Activated CD4-positive, alpha-beta T cell treated with anti-CD3 and anti-CD28 coated beads for 36 hours (primary cell): ENCODE measurements at regions not wholly inside any gene's neighbourhood (a gene's known extent, or its start where the extent isn't known, plus 50 kb on each side); places are given as distances from the start of the nearest gene placed in this dataset.

Experiments used
- ATAC-seq: fragments of 200-7000 bp; cut with Tn5 transposase; one replicate; pipeline ENCODE4 v1.10.0; 2021; ENCODE audit warnings: mild to moderate bottlenecking, moderate library complexity
- CTCF ChIA-PET: fragments of 350-600 bp; sonication (Branson Sonifier 250); formaldehyde crosslinking; loops from one replicate; lab custom pipeline; 2021; ENCODE audit warnings: antibody characterized with exemption; lab: Charles Lee
- POLR2A ChIA-PET: fragments of 350-600 bp; sonication (Branson Sonifier 250); formaldehyde crosslinking; loops from one replicate; lab custom pipeline; 2021; ENCODE audit warnings: antibody characterized with exemption, inconsistent platforms; lab: Charles Lee
- DNase-seq: peaks from one replicate; pipeline ENCODE4 v3.0.0-alpha.2; 2020
- H3K27ac Mint-ChIP-seq: one replicate; pipeline ENCODE4 v1.8.0; 2021; ENCODE audit warnings: mixed read lengths
- H3K27me3 Mint-ChIP-seq: one replicate; pipeline ENCODE4 v1.8.0; 2021; ENCODE audit warnings: mixed read lengths
- H3K36me3 Mint-ChIP-seq: one replicate; pipeline ENCODE4 v1.8.0; 2021; ENCODE audit warnings: low read depth, mixed read lengths
- H3K4me1 Mint-ChIP-seq: one replicate; pipeline ENCODE4 v1.8.0; 2021; ENCODE audit warnings: mixed read lengths
- H3K4me3 Mint-ChIP-seq: one replicate; pipeline ENCODE4 v1.8.0; 2021; ENCODE audit warnings: mild to moderate bottlenecking, moderate library complexity, mixed read lengths
- H3K9me3 Mint-ChIP-seq: one replicate; pipeline ENCODE4 v1.8.0; 2021; ENCODE audit warnings: low read depth, mixed read lengths
- intact Hi-C, 2 experiments: fragments of 100-400 bp; cut with DNase I in 1 of 2; cut with micrococcal nuclease in 1 of 2; formaldehyde crosslinking; loops; one replicate each; pipeline versions ENCODE4 v1.14.2 to v1.15.1; 2022 to 2024; cut with DNase I, micrococcal nuclease

- H3K27ac Mint-ChIP-seq = no peak overlapping the region
- no peaks in the 10 kb centered on the region for H3K36me3 Mint-ChIP-seq
- POLR2A ChIA-PET = no interaction called here
- intact Hi-C loops = no loop called here
- ATAC-seq = no peak
- H3K9me3 Mint-ChIP-seq = no peaks in the 10 kb centered on the region
- peaks cover 11% of the 10 kb centered on the region for H3K27me3 Mint-ChIP-seq
- no peak for DNase-seq
- CTCF ChIA-PET = interaction anchor here (0.7 kb wide), 1 partner anchor 27 kb away, joined by 3 read pairs; no protein-coding TSS in a partner anchor
- no peak overlapping the region for H3K4me3 Mint-ChIP-seq
- H3K4me1 Mint-ChIP-seq = no peaks in the 10 kb centered on the region
These were observed 65.1 kb upstream of the FAM222A start for GRCh38 chr12:109648521-109648920.

GRCh38 chr12:109650808-109651207 lies 62.8 kb upstream of the FAM222A start:
- POLR2A ChIA-PET = no interaction called here
- Mint-ChIP-seq H3K27me3 (peaks cover 11% of the 10 kb centered on the region), H3K9me3 (no peaks in the 10 kb centered on the region), H3K4me3 (no peak overlapping the region), H3K4me1 (no peaks in the 10 kb centered on the region), H3K27ac (no peak overlapping the region), H3K36me3 (no peaks in the 10 kb centered on the region)
- ATAC-seq = no peak
- intact Hi-C loops = no loop called here
- CTCF ChIA-PET = no interaction called here
- DNase-seq = no peak

GRCh38 chr12:109651596-109651995 lies 62.0 kb upstream of the FAM222A start:
- intact Hi-C loops = no loop called here
- Mint-ChIP-seq H3K4me3 (no peak overlapping the region), H3K36me3 (no peaks in the 10 kb centered on the region), H3K27me3 (peaks cover 7% of the 10 kb centered on the region), H3K4me1 (no peaks in the 10 kb centered on the region), H3K27ac (no peak overlapping the region), H3K9me3 (no peaks in the 10 kb centered on the region)
- ATAC-seq (no peak), DNase-seq (no peak)
- CTCF ChIA-PET = no interaction called here
- POLR2A ChIA-PET = no interaction called here

GRCh38 chr12:109652233-109652976 lies 61.2 kb upstream of the FAM222A start:
- Mint-ChIP-seq H3K36me3 (no peaks in the 10 kb centered on the region), H3K27me3 (peaks cover 7% of the 10 kb centered on the region), H3K4me1 (no peaks in the 10 kb centered on the region), H3K9me3 (no peaks in the 10 kb centered on the region), H3K27ac (no peak overlapping the region), H3K4me3 (no peak overlapping the region)
- ATAC-seq = no peak
- ChIA-PET POLR2A (no interaction called here), CTCF (no interaction called here)
- intact Hi-C loops = no loop called here
- no peak for DNase-seq

GRCh38 chr12:109652977-109653264 lies 60.7 kb upstream of the FAM222A start:
- H3K4me3 Mint-ChIP-seq = no peak overlapping the region
- no peaks in the 10 kb centered on the region for H3K36me3 Mint-ChIP-seq
- POLR2A ChIA-PET = no interaction called here
- CTCF ChIA-PET = no interaction called here
- H3K27ac Mint-ChIP-seq = no peak overlapping the region
- no peaks in the 10 kb centered on the region for H3K4me1 Mint-ChIP-seq
- DNase-seq (no peak), ATAC-seq (no peak)
- H3K9me3 Mint-ChIP-seq = no peaks in the 10 kb centered on the region
- intact Hi-C loops = no loop called here
- peaks cover 7% of the 10 kb centered on the region for H3K27me3 Mint-ChIP-seq

GRCh38 chr12:109653890-109654289 lies 59.7 kb upstream of the FAM222A start:
- Mint-ChIP-seq H3K36me3 (no peaks in the 10 kb centered on the region), H3K27me3 (peaks cover 6% of the 10 kb centered on the region), H3K9me3 (no peaks in the 10 kb centered on the region), H3K4me1 (no peaks in the 10 kb centered on the region), H3K4me3 (no peak overlapping the region), H3K27ac (no peak overlapping the region)
- no peak for ATAC-seq
- POLR2A ChIA-PET = no interaction called here
- DNase-seq = no peak
- CTCF ChIA-PET = no interaction called here
- intact Hi-C loops = no loop called here

- CTCF ChIA-PET = no interaction called here
- intact Hi-C loops = no loop called here
- H3K4me1 Mint-ChIP-seq = no peaks in the 10 kb centered on the region
- H3K27ac Mint-ChIP-seq = no peak overlapping the region
- no peak overlapping the region for H3K4me3 Mint-ChIP-seq
- H3K9me3 Mint-ChIP-seq = no peaks in the 10 kb centered on the region
- no peaks in the 10 kb centered on the region for H3K36me3 Mint-ChIP-seq
- ATAC-seq (no peak), DNase-seq (no peak)
- H3K27me3 Mint-ChIP-seq = peaks cover 6% of the 10 kb centered on the region
- POLR2A ChIA-PET = no interaction called here
These were observed 59.3 kb upstream of the FAM222A start for GRCh38 chr12:109654357-109654756.

- Mint-ChIP-seq H3K27me3 (peaks cover 6% of the 10 kb centered on the region), H3K4me1 (no peaks in the 10 kb centered on the region), H3K36me3 (no peaks in the 10 kb centered on the region), H3K27ac (no peak overlapping the region), H3K9me3 (no peaks in the 10 kb centered on the region), H3K4me3 (no peak overlapping the region)
- intact Hi-C loops = no loop called here
- no peak for ATAC-seq
- POLR2A ChIA-PET = no interaction called here
- CTCF ChIA-PET = interaction anchor here (1.2 to 1.5 kb wide), 2 partner anchors 58 to 150 kb away, joined by 3 to 5 read pairs; no protein-coding TSS in a partner anchor
- DNase-seq = no peak
These were observed 58.0 kb upstream of the FAM222A start for GRCh38 chr12:109655578-109655977.

- no peaks in the 10 kb centered on the region for H3K4me1 Mint-ChIP-seq
- ATAC-seq (no peak), DNase-seq (no peak)
- H3K36me3 Mint-ChIP-seq = no peaks in the 10 kb centered on the region
- CTCF ChIA-PET = interaction anchor here (0.7 kb wide), 1 partner anchor 93 kb away, joined by 3 read pairs; no protein-coding TSS in a partner anchor
- H3K27ac Mint-ChIP-seq = no peak overlapping the region
- H3K4me3 Mint-ChIP-seq = no peak overlapping the region
- intact Hi-C loops = no loop called here
- H3K9me3 Mint-ChIP-seq = no peaks in the 10 kb centered on the region
- POLR2A ChIA-PET = no interaction called here
- H3K27me3 Mint-ChIP-seq = peaks cover 6% of the 10 kb centered on the region
These were observed 56.9 kb upstream of the FAM222A start for GRCh38 chr12:109656743-109657142.

GRCh38 chr12:109663795-109664194 lies 49.8 kb upstream of the FAM222A start:
- peaks cover 2% of the 10 kb centered on the region for H3K27me3 Mint-ChIP-seq
- H3K36me3 Mint-ChIP-seq = no peaks in the 10 kb centered on the region
- ATAC-seq = no peak
- intact Hi-C loops = no loop called here
- H3K4me3 Mint-ChIP-seq = no peak overlapping the region
- CTCF ChIA-PET = no interaction called here
- no peak overlapping the region for H3K27ac Mint-ChIP-seq
- no peak for DNase-seq
- POLR2A ChIA-PET = no interaction called here
- no peaks in the 10 kb centered on the region for H3K9me3 Mint-ChIP-seq
- no peaks in the 10 kb centered on the region for H3K4me1 Mint-ChIP-seq
